Fibroblast of the aortic adventitia (primary cell): ENCODE measurements at regions not wholly inside any gene's neighbourhood (a gene's known extent, or its start where the extent isn't known, plus 50 kb on each side); places are given as distances from the start of the nearest gene placed in this dataset.

ENCODE experiments used
- DNase-seq: peaks from one replicate; pipeline ENCODE4 v3.0.0-alpha.2; 2010; ENCODE audit warnings: low read depth
- H3K4me3 ChIP-seq: 2 replicates; pipeline ENCODE4 v1.5.1; 2011; ENCODE audit warnings: low read depth, mild to moderate bottlenecking, control low read depth, low read length, moderate library complexity
- CTCF ChIP-seq: IDR thresholded peaks from 2 replicates; pipeline ENCODE4 v1.5.1; 2011; ENCODE audit warnings: mild to moderate bottlenecking, low read length, control low read depth, inconsistent platforms; ENCODE audit not compliant: insufficient read depth

DNA sequence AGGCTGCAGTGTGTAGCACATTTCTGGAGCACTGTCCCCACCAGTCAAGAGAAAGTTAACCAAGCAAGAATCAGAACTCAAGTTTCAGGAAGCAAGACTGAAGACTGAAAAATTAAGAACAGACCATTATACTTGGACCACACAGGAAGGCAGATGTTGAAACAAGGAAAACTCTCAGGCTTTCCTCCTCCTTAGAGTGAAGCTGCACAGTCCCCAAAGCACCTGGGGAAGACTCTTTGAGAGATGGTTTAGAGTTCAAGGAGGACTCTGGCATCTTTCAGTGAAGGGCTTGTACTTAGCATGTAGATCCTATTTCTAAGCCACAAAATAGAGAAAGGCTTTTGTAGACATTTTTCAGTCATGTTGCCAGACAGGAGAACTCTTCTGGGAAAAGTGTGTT lies 113.7 kb upstream of the KCTD3 start:
- TF ChIP-seq CTCF = no peak
- DNase-seq = no peak
- H3K4me3 ChIP-seq = no peak overlapping the region

GRCh38 chr1:215457213-215457612 lies 109.9 kb upstream of the KCTD3 start:
- no peak for DNase-seq
- no peak overlapping the region for H3K4me3 ChIP-seq
- TF ChIP-seq CTCF = no peak

DNA sequence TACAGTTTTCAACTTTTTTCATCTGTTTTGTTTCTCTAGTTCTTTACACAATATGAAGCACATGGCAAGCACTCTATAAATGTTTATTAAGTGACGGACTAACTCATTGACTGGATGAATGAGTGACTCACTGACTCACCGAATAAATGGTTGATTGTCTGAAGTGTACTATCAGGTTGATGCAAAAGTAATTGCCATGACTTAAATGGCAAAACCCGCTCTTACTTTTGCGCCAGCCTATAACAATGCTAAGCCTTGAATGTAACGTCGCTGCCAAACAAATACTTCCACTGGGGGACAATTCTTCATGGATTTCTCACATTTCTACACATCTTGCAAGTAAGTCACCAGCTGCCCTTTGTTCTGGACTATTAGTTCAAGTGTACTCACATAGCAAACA lies 109.0 kb upstream of the KCTD3 start:
- DNase-seq = no peak
- no peak for TF ChIP-seq CTCF
- H3K4me3 ChIP-seq = no peak overlapping the region

DNA sequence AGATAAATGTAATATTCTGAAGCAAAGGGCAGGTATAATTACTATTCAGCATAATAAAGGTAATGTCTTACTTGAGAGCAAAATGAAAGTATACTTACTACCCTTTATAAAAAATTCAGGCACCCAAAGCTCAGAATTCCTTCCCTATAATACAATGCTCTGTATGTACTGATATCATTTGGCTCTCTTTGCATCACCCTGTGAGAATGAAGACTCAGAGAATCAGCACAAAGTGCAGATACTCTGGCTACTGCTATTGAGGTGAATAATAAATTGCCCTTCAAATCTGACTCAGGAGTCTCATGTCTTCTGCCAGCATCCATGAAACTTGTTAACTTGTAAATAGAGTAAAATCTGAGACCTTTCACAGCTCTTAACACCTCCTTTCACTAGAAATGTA lies 108.5 kb upstream of the KCTD3 start:
- no peak for TF ChIP-seq CTCF
- no peak for DNase-seq

GRCh38 chr1:215459136-215459535 lies 108.0 kb upstream of the KCTD3 start:
- no peak overlapping the region for H3K4me3 ChIP-seq

More for the DNA sequence above, 108.5 kb upstream of the KCTD3 start:
- H3K4me3 ChIP-seq = no peak overlapping the region

DNA sequence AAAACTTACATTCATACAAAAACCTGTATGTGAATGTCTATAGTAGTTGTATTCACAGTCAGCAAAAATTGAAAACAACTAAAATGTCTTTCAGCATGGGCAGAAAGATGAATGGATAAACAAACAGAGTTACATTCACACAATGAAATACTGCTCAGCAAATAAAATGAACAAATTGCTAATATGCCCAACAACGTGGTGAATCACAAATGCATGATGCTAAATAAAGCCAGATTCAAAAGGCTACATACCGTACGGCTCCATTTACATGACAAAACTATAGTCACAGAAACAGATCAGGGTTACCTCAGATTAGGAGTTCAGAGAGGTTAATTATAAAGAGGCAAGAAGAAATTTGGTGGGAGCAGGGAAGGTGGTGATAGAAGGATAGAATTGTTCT lies 100.7 kb upstream of the KCTD3 start:
- no peak for TF ChIP-seq CTCF
- no peak for DNase-seq
- no peak overlapping the region for H3K4me3 ChIP-seq

More at GRCh38 chr1:215459136-215459535, 108.0 kb upstream of the KCTD3 start:
- TF ChIP-seq CTCF = no peak
- DNase-seq = no peak

DNA sequence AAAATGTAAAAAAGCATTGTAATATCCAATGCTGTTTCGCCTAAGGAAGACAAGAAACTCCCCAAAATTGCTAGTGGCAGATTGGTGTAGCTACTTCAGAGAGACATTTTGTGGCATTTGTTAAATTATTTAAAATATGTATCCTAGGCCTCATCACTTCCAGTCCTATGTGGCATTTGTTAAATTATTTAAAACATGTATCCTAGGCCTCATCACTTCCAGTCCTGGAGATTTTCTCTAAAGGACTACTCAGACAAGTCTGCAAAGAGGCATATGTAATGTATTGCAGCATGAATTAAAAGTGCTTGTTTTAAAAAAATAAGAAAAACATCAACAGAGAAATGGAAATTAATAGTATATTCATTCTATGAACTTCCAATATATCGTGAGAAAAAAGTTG lies 95.6 kb upstream of the KCTD3 start:
- H3K4me3 ChIP-seq = no peak overlapping the region
- TF ChIP-seq CTCF = no peak
- no peak for DNase-seq
